GM12892 (cell line): ENCODE measurements at regions not wholly inside any gene's neighbourhood (a gene's known extent, or its start where the extent isn't known, plus 50 kb on each side); places are given as distances from the start of the nearest gene placed in this dataset.

Source experiments
- POLR2AphosphoS5 ChIP-seq: IDR thresholded peaks from 2 replicates; pipeline ENCODE4 v1.6.1; 2011; ENCODE audit warnings: low read depth, low read length, control low read depth
- TAF1 ChIP-seq: IDR thresholded peaks from 2 replicates; pipeline ENCODE4 v1.6.1; 2011; ENCODE audit warnings: low read depth, mild to moderate bottlenecking, control low read depth, low read length, borderline replicate concordance

DNA sequence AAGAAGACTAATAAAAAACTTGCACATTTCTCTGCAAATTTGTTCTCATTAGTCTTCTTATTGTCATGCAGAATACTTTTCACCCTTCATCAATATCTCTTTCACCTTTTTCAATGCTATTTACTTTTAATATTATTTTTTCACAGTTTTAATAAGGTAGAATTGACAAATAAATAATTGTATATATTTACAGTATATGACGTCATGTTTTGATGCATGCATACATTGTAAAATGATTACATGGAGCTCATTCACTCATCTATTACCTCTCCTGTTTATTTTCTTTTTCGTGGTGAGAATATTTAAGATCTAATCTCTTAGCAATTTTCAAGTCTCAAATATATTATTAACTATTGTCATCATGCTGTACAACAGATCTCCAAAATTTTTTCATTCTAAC is 658.2 kb upstream of the MKI67 start:
- TF ChIP-seq TAF1: no peak
- TF ChIP-seq POLR2AphosphoS5: no peak
